OCI-LY1 (cell line): ENCODE measurements at regions not wholly inside any gene's neighbourhood (a gene's known extent, or its start where the extent isn't known, plus 50 kb on each side); places are given as distances from the start of the nearest gene placed in this dataset.

ENCODE experiments used
- CTCF ChIP-seq: fragments of 200-600 bp; sonication (generic), shearing (Covaris generic); IDR thresholded peaks from 2 replicates; pipeline ENCODE4 v1.5.1; 2017; ENCODE audit warnings: mild to moderate bottlenecking, antibody characterized with exemption, low read length, moderate library complexity, mixed read lengths
- EZH2 ChIP-seq: fragments of 200-600 bp; sonication (generic), shearing (Covaris generic); IDR thresholded peaks from 2 replicates; pipeline ENCODE4 v1.8.0; 2017; ENCODE audit warnings: borderline replicate concordance, mixed run types, mild to moderate bottlenecking, antibody characterized with exemption, low read length, moderate library complexity, mixed read lengths

GRCh38 chr3:72297481-72297880, 512.5 kb upstream of the PROK2 start:
- TF ChIP-seq EZH2 = no peak
- no peak for TF ChIP-seq CTCF
